ENCODE measurements at regions not wholly inside any gene's neighbourhood (a gene's known extent, or its start where the extent isn't known, plus 50 kb on each side); places are given as distances from the start of the nearest gene placed in this dataset.
"Not testable (repeated sequence)": the region's sequence is repeated elsewhere in the genome, so short reads cannot be mapped to it uniquely, and the experiment has no call there.

- not testable (repeated sequence) for FAIRE-seq; DNase-seq (ENCODE audit: insufficient read length, low spot score)
Observed at GRCh38 chr1:90219166-90219871, 224.4 kb downstream of the ZNF326 start.

- FAIRE-seq (no peak), DNase-seq (ENCODE audit: insufficient read length, low spot score) (no peak)
Observed at GRCh38 chr1:90210633-90211491, 216.0 kb downstream of the ZNF326 start.

- FAIRE-seq (no peak), DNase-seq (ENCODE audit: insufficient read length, low spot score) (no peak)
Observed at GRCh38 chr1:90208949-90209348, 214.0 kb downstream of the ZNF326 start.

- DNase-seq (ENCODE audit: insufficient read length, low spot score) (no peak), FAIRE-seq (no peak)
Observed at GRCh38 chr1:90206260-90206659, 211.3 kb downstream of the ZNF326 start.

- DNase-seq (ENCODE audit: insufficient read length, low spot score): no peak
- FAIRE-seq: no peak
Observed at GRCh38 chr1:90204780-90205179, 209.9 kb downstream of the ZNF326 start.

GRCh38 chr1:90204023-90204590 is 209.2 kb downstream of the ZNF326 start:
- DNase-seq (ENCODE audit: insufficient read length, low spot score) (no peak), FAIRE-seq (no peak)

- DNase-seq (ENCODE audit: insufficient read length, low spot score) (no peak), FAIRE-seq (no peak)
Observed at GRCh38 chr1:90201467-90202358, 206.8 kb downstream of the ZNF326 start.

- DNase-seq (ENCODE audit: insufficient read length, low spot score): no peak
- FAIRE-seq: no peak
Observed at GRCh38 chr1:90200646-90201205, 205.8 kb downstream of the ZNF326 start.

GRCh38 chr1:90198616-90199332 is 203.9 kb downstream of the ZNF326 start:
- FAIRE-seq (no peak), DNase-seq (ENCODE audit: insufficient read length, low spot score) (no peak)

GRCh38 chr1:90193116-90193515 is 198.2 kb downstream of the ZNF326 start:
- DNase-seq (ENCODE audit: insufficient read length, low spot score): no peak
- no peak for FAIRE-seq

- no peak for FAIRE-seq
- DNase-seq (ENCODE audit: insufficient read length, low spot score): no peak
Observed at GRCh38 chr1:90192408-90192807, 197.5 kb downstream of the ZNF326 start.

GRCh38 chr1:90190523-90190922 is 195.6 kb downstream of the ZNF326 start:
- FAIRE-seq (no peak), DNase-seq (ENCODE audit: insufficient read length, low spot score) (no peak)

- no peak for FAIRE-seq
Observed at GRCh38 chr1:90189889-90190288, 195.0 kb downstream of the ZNF326 start.

GRCh38 chr1:90187323-90187585 is 192.3 kb downstream of the ZNF326 start:
- FAIRE-seq (no peak), DNase-seq (ENCODE audit: insufficient read length, low spot score) (no peak)

More at GRCh38 chr1:90189889-90190288, 195.0 kb downstream of the ZNF326 start:
- DNase-seq (ENCODE audit: insufficient read length, low spot score): no peak

GRCh38 chr1:90186506-90187322 is 191.8 kb downstream of the ZNF326 start:
- DNase-seq (ENCODE audit: insufficient read length, low spot score) (no peak), FAIRE-seq (no peak)

- DNase-seq (ENCODE audit: insufficient read length, low spot score) (no peak), FAIRE-seq (no peak)
Observed at GRCh38 chr1:90176530-90176929, 181.6 kb downstream of the ZNF326 start.

GRCh38 chr1:90175490-90176167 is 180.7 kb downstream of the ZNF326 start:
- FAIRE-seq: no peak
- no peak for DNase-seq (ENCODE audit: insufficient read length, low spot score)

GRCh38 chr1:90174246-90174645 is 179.3 kb downstream of the ZNF326 start:
- DNase-seq (ENCODE audit: insufficient read length, low spot score) (no peak), FAIRE-seq (no peak)

- FAIRE-seq (no peak), DNase-seq (ENCODE audit: insufficient read length, low spot score) (no peak)
Observed at GRCh38 chr1:90162216-90162615, 167.3 kb downstream of the ZNF326 start.
